SK-N-SH treated with all-trans-retinoic acid at 6 μM for 48 hours (cell line): ENCODE measurements at regions not wholly inside any gene's neighbourhood (a gene's known extent, or its start where the extent isn't known, plus 50 kb on each side); places are given as distances from the start of the nearest gene placed in this dataset.

Source experiments
- ATAC-seq: fragments of 200-7000 bp; cut with Tn5 transposase; 3 replicates; pipeline ENCODE4 v1.9.1; 2020; ENCODE audit warnings: mild to moderate bottlenecking, moderate library complexity
- ARNTL ChIP-seq: fragments of 450-650 bp; formaldehyde crosslinking; IDR thresholded peaks from 2 replicates; pipeline ENCODE4 v1.5.0; 2020; ENCODE audit warnings: low read depth, mild to moderate bottlenecking, moderate library complexity, borderline replicate concordance
- CREB5 ChIP-seq: fragments of 250-450 bp; sonication (Bioruptor Pico); IDR thresholded peaks from 2 replicates; pipeline ENCODE4 v1.5.1; 2020; ENCODE audit warnings: low read depth, mild to moderate bottlenecking, moderate library complexity
- CSDC2 ChIP-seq: fragments of 250-450 bp; sonication (Bioruptor Pico); IDR thresholded peaks from 2 replicates; pipeline ENCODE4 v1.5.0; 2020; ENCODE audit warnings: mild to moderate bottlenecking, moderate library complexity
- CSRNP3 ChIP-seq: fragments of 250-450 bp; sonication (Bioruptor Pico); IDR thresholded peaks from 2 replicates; pipeline ENCODE4 v1.5.1; 2021; ENCODE audit warnings: mild to moderate bottlenecking, moderate library complexity
- ESRRG ChIP-seq: fragments of 250-450 bp; sonication (Bioruptor Pico); IDR thresholded peaks from 2 replicates; pipeline ENCODE4 v1.6.1; 2021; ENCODE audit warnings: mild to moderate bottlenecking
- GLIS3 ChIP-seq: fragments of 250-450 bp; sonication (Bioruptor Pico); IDR thresholded peaks from 2 replicates; pipeline ENCODE4 v1.5.0; 2020; ENCODE audit warnings: mild to moderate bottlenecking, moderate library complexity
- OSR1 ChIP-seq: fragments of 250-450 bp; sonication (Bioruptor Pico); IDR thresholded peaks from 2 replicates; pipeline ENCODE4 v1.8.0; 2022; ENCODE audit warnings: moderate library complexity, mild to moderate bottlenecking, inconsistent platforms
- PATZ1 ChIP-seq: fragments of 250-450 bp; sonication (Bioruptor Pico); IDR thresholded peaks from 2 replicates; pipeline ENCODE4 v1.8.0; 2020; ENCODE audit warnings: mild to moderate bottlenecking, moderate library complexity, borderline replicate concordance
- POU6F1 ChIP-seq: fragments of 250-450 bp; sonication (Bioruptor Pico); IDR thresholded peaks from 2 replicates; pipeline ENCODE4 v1.8.0; 2021; ENCODE audit warnings: low read depth, mild to moderate bottlenecking, moderate library complexity, borderline replicate concordance
- PPARA ChIP-seq: fragments of 250-450 bp; sonication (Bioruptor Pico); IDR thresholded peaks from 2 replicates; pipeline ENCODE4 v1.5.0; 2020; ENCODE audit warnings: mild to moderate bottlenecking, borderline replicate concordance
- RARB ChIP-seq: fragments of 250-450 bp; sonication (Bioruptor Pico); IDR thresholded peaks from 2 replicates; pipeline ENCODE4 v1.8.0; 2021; ENCODE audit warnings: mild to moderate bottlenecking, moderate library complexity
- TCF4 ChIP-seq: fragments of 250-450 bp; sonication (Bioruptor Pico); IDR thresholded peaks from 2 replicates; pipeline ENCODE4 v1.8.0; 2021; ENCODE audit warnings: mild to moderate bottlenecking, moderate library complexity, borderline replicate concordance
- TOX ChIP-seq: fragments of 250-450 bp; sonication (Bioruptor Pico); IDR thresholded peaks from 2 replicates; pipeline ENCODE4 v1.8.0; 2021; ENCODE audit warnings: mild to moderate bottlenecking, moderate library complexity, borderline replicate concordance
- TSHZ2 ChIP-seq: fragments of 250-450 bp; sonication (Bioruptor Pico); IDR thresholded peaks from 2 replicates; pipeline ENCODE4 v1.5.0; 2020; ENCODE audit warnings: mild to moderate bottlenecking, moderate library complexity
- ZC3H10 ChIP-seq: fragments of 250-450 bp; sonication (Bioruptor Pico); IDR thresholded peaks from 2 replicates; pipeline ENCODE4 v1.5.1; 2021; ENCODE audit warnings: mild to moderate bottlenecking, moderate library complexity
- ZFP3 ChIP-seq: fragments of 250-450 bp; sonication (Bioruptor Pico); IDR thresholded peaks from 2 replicates; pipeline ENCODE4 v1.5.0; 2020; ENCODE audit warnings: mild to moderate bottlenecking, moderate library complexity
- ZNF565 ChIP-seq: fragments of 450-650 bp; formaldehyde crosslinking; conservative IDR thresholded peaks from 2 replicates; pipeline ENCODE4 v1.5.0; 2020; ENCODE audit warnings: low read depth, mild to moderate bottlenecking, moderate library complexity
- ZNF70 ChIP-seq: fragments of 450-650 bp; formaldehyde crosslinking; IDR thresholded peaks from 2 replicates; pipeline ENCODE4 v1.5.0; 2020; ENCODE audit warnings: mild to moderate bottlenecking, moderate library complexity
- ZNF8 ChIP-seq: fragments of 450-650 bp; formaldehyde crosslinking; IDR thresholded peaks from 2 replicates; pipeline ENCODE4 v1.5.0; 2020; ENCODE audit warnings: mild to moderate bottlenecking, moderate library complexity

GRCh38 chr5:5755888-5756287 lies 333.4 kb downstream of the ICE1 start:
- ATAC-seq, result no peak
- no peak for TF ChIP-seq PPARA (CRISPR knock-in tag)
- TF ChIP-seq ZFP3 (CRISPR knock-in tag), result no peak
- no peak for TF ChIP-seq TOX (CRISPR knock-in tag)
- TF ChIP-seq ZNF70 (CRISPR knock-in tag), result no peak
- no peak for TF ChIP-seq CSDC2 (CRISPR knock-in tag)
- no peak for TF ChIP-seq CREB5 (CRISPR knock-in tag)
- no peak for TF ChIP-seq ESRRG (CRISPR knock-in tag)
- no peak for TF ChIP-seq OSR1
- no peak for TF ChIP-seq RARB (CRISPR knock-in tag)
- no peak for TF ChIP-seq POU6F1 (CRISPR knock-in tag)
- no peak for TF ChIP-seq TSHZ2
- no peak for TF ChIP-seq ZC3H10 (CRISPR knock-in tag)
- TF ChIP-seq PATZ1 (CRISPR knock-in tag), result no peak
- no peak for TF ChIP-seq GLIS3 (CRISPR knock-in tag)
- TF ChIP-seq ZNF565 (CRISPR knock-in tag), result no peak

GRCh38 chr5:5752844-5753243 lies 330.4 kb downstream of the ICE1 start:
- ATAC-seq, result no peak
- no peak for TF ChIP-seq ZC3H10 (CRISPR knock-in tag)
- no peak for TF ChIP-seq TSHZ2
- TF ChIP-seq ZNF70 (CRISPR knock-in tag), result no peak
- TF ChIP-seq TCF4 (CRISPR knock-in tag), result no peak
- TF ChIP-seq CSDC2 (CRISPR knock-in tag), result no peak
- TF ChIP-seq CSRNP3 (CRISPR knock-in tag), result no peak
- no peak for TF ChIP-seq ZNF8 (CRISPR knock-in tag)
- no peak for TF ChIP-seq OSR1
- no peak for TF ChIP-seq ARNTL (CRISPR knock-in tag)
- TF ChIP-seq RARB (CRISPR knock-in tag), result no peak
- TF ChIP-seq ZFP3 (CRISPR knock-in tag), result no peak
- no peak for TF ChIP-seq PPARA (CRISPR knock-in tag)
- TF ChIP-seq GLIS3 (CRISPR knock-in tag), result no peak
- TF ChIP-seq ESRRG (CRISPR knock-in tag), result no peak
- TF ChIP-seq TOX (CRISPR knock-in tag), result no peak
